ENCODE measurements at regions not wholly inside any gene's neighbourhood (a gene's known extent, or its start where the extent isn't known, plus 50 kb on each side); places are given as distances from the start of the nearest gene placed in this dataset.
"Not testable (repeated sequence)": the region's sequence is repeated elsewhere in the genome, so short reads cannot be mapped to it uniquely, and the experiment has no call there.

GRCh38 chr3:143181977-143182376 is 62.4 kb downstream of the CHST2 start:
- TF ChIP-seq CREB5 (CRISPR knock-in tag; IDR thresholded peaks at IDR 0.05; ENCODE audit: low read depth); PATZ1 (CRISPR knock-in tag; IDR thresholded peaks at IDR 0.05; ENCODE audit: borderline replicate concordance); CSRNP3 (CRISPR knock-in tag; IDR thresholded peaks at IDR 0.05); ZNF8 (CRISPR knock-in tag; IDR thresholded peaks at IDR 0.05); ZFP3 (CRISPR knock-in tag; IDR thresholded peaks at IDR 0.05); ESRRG (CRISPR knock-in tag; IDR thresholded peaks at IDR 0.05); TCF4 (CRISPR knock-in tag; IDR thresholded peaks at IDR 0.05; ENCODE audit: borderline replicate concordance); CSDC2 (CRISPR knock-in tag; IDR thresholded peaks at IDR 0.05); ZNF70 (CRISPR knock-in tag; IDR thresholded peaks at IDR 0.05); TSHZ2 (CRISPR knock-in tag; IDR thresholded peaks at IDR 0.05): not testable (repeated sequence)

All from SK-N-SH treated with all-trans-retinoic acid at 6 μM for 48 hours (cell line).